ENCODE measurements at regions not wholly inside any gene's neighbourhood (a gene's known extent, or its start where the extent isn't known, plus 50 kb on each side); places are given as distances from the start of the nearest gene placed in this dataset.

GRCh38 chr1:241413974-241414373, 57.0 kb upstream of the RGS7 start:
- Histone ChIP-seq H3K9me3 (ENCODE audit: control insufficient read depth in 2 of 3, low read length in 3 of 3) (no peaks in the 10 kb centered on the region), H3K4me3 (ENCODE audit: low read length) (no peak overlapping the region), H3K36me3 (ENCODE audit: control insufficient read depth in 2 of 3, insufficient read depth in 3 of 3, low read length in 3 of 3) (no peaks in the 10 kb centered on the region), H3K27ac (ENCODE audit: low read depth, low read length) (no peak overlapping the region), H3K4me1 (ENCODE audit: control insufficient read depth in 2 of 2, insufficient read depth in 2 of 2, low read length in 2 of 2) (no peaks in the 10 kb centered on the region), H3K27me3 (ENCODE audit: control insufficient read depth in 2 of 2, insufficient read depth in 2 of 2, low read length in 2 of 2) (no peaks in the 10 kb centered on the region)
- Mint-ChIP-seq H3K4me3 (no peak overlapping the region), H3K27me3 (peaks cover 0 to 27% (median 17%) of the 10 kb centered on the region in 5 donors), H3K9me3 (peaks cover 0 to 8% (median 0%) of the 10 kb centered on the region in 11 donors), H3K36me3 (no peaks in the 10 kb centered on the region), H3K4me1 (no peaks in the 10 kb centered on the region), H3K27ac (no peak overlapping the region)
- DNase-seq: no peak
- intact Hi-C loops (cut with micrococcal nuclease): no loop called here
- no peak for ATAC-seq
- ChIA-PET POLR2A (no interaction called here), CTCF (no interaction called here)

GRCh38 chr1:241413386-241413785, 56.4 kb upstream of the RGS7 start:
- POLR2A ChIA-PET: no interaction called here
- H3K36me3 ChIP-seq (ENCODE audit: control insufficient read depth in 2 of 3, insufficient read depth in 3 of 3, low read length in 3 of 3): no peaks in the 10 kb centered on the region
- Mint-ChIP-seq H3K9me3 (peaks cover 0 to 8% (median 0%) of the 10 kb centered on the region in 11 donors), H3K27ac (no peak overlapping the region), H3K36me3 (no peaks in the 10 kb centered on the region), H3K4me3 (no peak overlapping the region), H3K27me3 (peaks cover 0 to 27% (median 17%) of the 10 kb centered on the region in 5 donors), H3K4me1 (no peaks in the 10 kb centered on the region)
- no peak for ATAC-seq
- no peaks in the 10 kb centered on the region for H3K9me3 ChIP-seq (ENCODE audit: control insufficient read depth in 2 of 3, low read length in 3 of 3)
- no peaks in the 10 kb centered on the region for H3K4me1 ChIP-seq (ENCODE audit: control insufficient read depth in 2 of 2, insufficient read depth in 2 of 2, low read length in 2 of 2)
- intact Hi-C loops (cut with micrococcal nuclease): no loop called here
- CTCF ChIA-PET: no interaction called here
- DNase-seq: no peak
- no peaks in the 10 kb centered on the region for H3K27me3 ChIP-seq (ENCODE audit: control insufficient read depth in 2 of 2, insufficient read depth in 2 of 2, low read length in 2 of 2)
- H3K4me3 ChIP-seq (ENCODE audit: low read length): no peak overlapping the region
- H3K27ac ChIP-seq (ENCODE audit: low read depth, low read length): no peak overlapping the region

DNA sequence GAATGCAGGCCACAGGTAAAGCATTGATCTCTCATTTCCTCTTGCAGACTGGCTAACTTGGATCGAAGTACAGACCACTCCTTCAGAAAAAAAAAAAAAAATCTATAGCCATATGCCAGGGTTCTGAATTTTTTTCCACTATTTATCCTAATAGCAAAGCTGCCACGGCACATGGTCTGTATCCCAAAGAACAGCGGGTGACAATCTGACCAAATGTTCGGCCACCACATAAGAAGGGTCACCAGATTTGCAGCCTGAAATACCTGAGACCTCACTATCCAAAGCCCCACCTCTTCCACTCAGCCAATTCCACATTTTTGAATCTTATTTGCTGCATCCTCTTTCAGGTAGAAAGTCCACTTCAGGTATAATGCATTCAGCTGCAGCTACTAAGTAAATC, 55.6 kb upstream of the RGS7 start:
- intact Hi-C loops (cut with micrococcal nuclease): no loop called here
- Mint-ChIP-seq H3K27me3 (peaks cover 0 to 22% (median 13%) of the 10 kb centered on the region in 5 donors), H3K4me3 (no peak overlapping the region), H3K4me1 (no peaks in the 10 kb centered on the region), H3K27ac (no peak overlapping the region), H3K9me3 (peaks cover 0 to 4% (median 0%) of the 10 kb centered on the region in 11 donors), H3K36me3 (no peaks in the 10 kb centered on the region)
- no peaks in the 10 kb centered on the region for H3K4me1 ChIP-seq (ENCODE audit: control insufficient read depth in 2 of 2, insufficient read depth in 2 of 2, low read length in 2 of 2)
- H3K27ac ChIP-seq (ENCODE audit: low read depth, low read length): no peak overlapping the region
- ATAC-seq (no peak), DNase-seq (no peak)
- H3K4me3 ChIP-seq (ENCODE audit: low read length): no peak overlapping the region
- ChIA-PET POLR2A (no interaction called here), CTCF (no interaction called here)
- H3K36me3 ChIP-seq (ENCODE audit: control insufficient read depth in 2 of 3, insufficient read depth in 3 of 3, low read length in 3 of 3): no peaks in the 10 kb centered on the region
- H3K27me3 ChIP-seq (ENCODE audit: control insufficient read depth in 2 of 2, insufficient read depth in 2 of 2, low read length in 2 of 2): no peaks in the 10 kb centered on the region
- no peaks in the 10 kb centered on the region for H3K9me3 ChIP-seq (ENCODE audit: control insufficient read depth in 2 of 3, low read length in 3 of 3)

DNA sequence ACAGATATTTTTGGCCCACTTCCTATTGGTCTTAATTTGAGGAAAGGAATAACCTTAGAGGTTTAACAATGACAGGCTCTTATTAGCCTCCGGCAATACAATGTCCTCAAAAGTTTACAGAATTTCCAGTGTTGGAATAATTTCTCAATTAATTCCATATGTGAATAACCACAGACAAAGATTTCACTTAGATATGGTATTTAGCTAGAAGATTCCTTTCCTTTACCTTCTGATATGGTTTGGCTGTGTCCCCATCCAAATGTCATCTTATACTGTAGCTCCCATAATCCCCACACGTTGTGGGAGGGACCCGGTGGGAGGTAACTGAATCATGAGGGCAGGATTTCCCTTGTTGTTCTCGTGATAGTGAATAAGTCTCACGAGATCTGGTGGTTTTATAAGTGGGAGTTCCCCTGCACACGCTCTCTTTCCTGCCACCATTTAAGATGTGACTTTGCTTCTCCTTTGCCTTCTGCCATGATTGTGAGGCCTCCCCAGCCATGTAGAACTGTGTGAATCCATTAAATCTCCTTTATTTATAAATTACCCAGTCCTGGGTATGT, 54.9 kb upstream of the RGS7 start:
- no peak for DNase-seq
- Histone ChIP-seq H3K9me3 (ENCODE audit: control insufficient read depth in 2 of 3, low read length in 3 of 3) (no peaks in the 10 kb centered on the region), H3K4me3 (ENCODE audit: low read length) (no peak overlapping the region), H3K27ac (ENCODE audit: low read depth, low read length) (no peak overlapping the region), H3K27me3 (ENCODE audit: control insufficient read depth in 2 of 2, insufficient read depth in 2 of 2, low read length in 2 of 2) (no peaks in the 10 kb centered on the region), H3K36me3 (ENCODE audit: control insufficient read depth in 2 of 3, insufficient read depth in 3 of 3, low read length in 3 of 3) (no peaks in the 10 kb centered on the region), H3K4me1 (ENCODE audit: control insufficient read depth in 2 of 2, insufficient read depth in 2 of 2, low read length in 2 of 2) (no peaks in the 10 kb centered on the region)
- Mint-ChIP-seq H3K36me3 (no peaks in the 10 kb centered on the region), H3K4me3 (no peak overlapping the region), H3K27me3 (peaks cover 0 to 18% (median 8%) of the 10 kb centered on the region in 5 donors), H3K27ac (no peak overlapping the region), H3K4me1 (no peaks in the 10 kb centered on the region), H3K9me3 (peaks cover 0 to 4% (median 0%) of the 10 kb centered on the region in 11 donors)
- CTCF ChIA-PET: no interaction called here
- ATAC-seq: no peak
- POLR2A ChIA-PET: no interaction called here
- intact Hi-C loops (cut with micrococcal nuclease): no loop called here

- Histone ChIP-seq H3K36me3 (ENCODE audit: control insufficient read depth in 2 of 3, insufficient read depth in 3 of 3, low read length in 3 of 3) (no peaks in the 10 kb centered on the region), H3K4me3 (ENCODE audit: low read length) (no peak overlapping the region), H3K4me1 (ENCODE audit: control insufficient read depth in 2 of 2, insufficient read depth in 2 of 2, low read length in 2 of 2) (no peaks in the 10 kb centered on the region), H3K9me3 (ENCODE audit: control insufficient read depth in 2 of 3, low read length in 3 of 3) (no peaks in the 10 kb centered on the region), H3K27me3 (ENCODE audit: control insufficient read depth in 2 of 2, insufficient read depth in 2 of 2, low read length in 2 of 2) (no peaks in the 10 kb centered on the region), H3K27ac (ENCODE audit: low read depth, low read length) (no peak overlapping the region)
- H3K27me3 Mint-ChIP-seq: peaks cover 0 to 22% (median 11%) of the 10 kb centered on the region in 5 donors
- H3K4me1 Mint-ChIP-seq: no peaks in the 10 kb centered on the region
- intact Hi-C loops (cut with micrococcal nuclease): no loop called here
- H3K27ac Mint-ChIP-seq: no peak overlapping the region
- no peaks in the 10 kb centered on the region for H3K36me3 Mint-ChIP-seq
- ChIA-PET POLR2A (no interaction called here), CTCF (no interaction called here)
- peaks cover 0 to 4% (median 0%) of the 10 kb centered on the region in 11 donors for H3K9me3 Mint-ChIP-seq
- no peak for ATAC-seq
- no peak for DNase-seq
- H3K4me3 Mint-ChIP-seq: no peak overlapping the region
Measured at GRCh38 chr1:241411056-241411775, 54.2 kb upstream of the RGS7 start.

DNA sequence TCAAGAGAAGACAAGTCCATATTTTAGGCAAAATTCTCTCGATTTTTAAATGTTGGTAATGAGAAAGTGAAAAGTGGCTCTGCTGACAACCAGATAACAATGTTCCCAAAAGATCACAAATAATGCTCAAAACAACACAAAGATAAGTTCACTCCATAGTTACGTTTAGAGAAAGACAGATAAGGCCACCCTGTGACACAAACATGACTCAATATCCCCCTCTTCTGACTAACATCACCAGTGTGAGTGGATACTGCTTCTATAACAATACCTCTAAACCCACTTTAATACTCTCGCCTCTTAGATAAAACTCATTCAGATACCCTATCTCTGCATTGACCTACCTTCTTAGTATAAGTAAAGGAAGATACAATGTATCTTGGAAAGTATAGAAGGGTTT, 51.2 kb upstream of the RGS7 start:
- CTCF ChIA-PET: no interaction called here
- Histone ChIP-seq H3K9me3 (ENCODE audit: control insufficient read depth in 2 of 3, low read length in 3 of 3) (no peaks in the 10 kb centered on the region), H3K27me3 (ENCODE audit: control insufficient read depth in 2 of 2, insufficient read depth in 2 of 2, low read length in 2 of 2) (no peaks in the 10 kb centered on the region), H3K27ac (ENCODE audit: low read depth, low read length) (no peak overlapping the region), H3K4me1 (ENCODE audit: control insufficient read depth in 2 of 2, insufficient read depth in 2 of 2, low read length in 2 of 2) (no peaks in the 10 kb centered on the region), H3K36me3 (ENCODE audit: control insufficient read depth in 2 of 3, insufficient read depth in 3 of 3, low read length in 3 of 3) (no peaks in the 10 kb centered on the region), H3K4me3 (ENCODE audit: low read length) (no peak overlapping the region)
- Mint-ChIP-seq H3K4me3 (no peak overlapping the region), H3K4me1 (no peaks in the 10 kb centered on the region), H3K27me3 (peaks cover 0 to 24% (median 17%) of the 10 kb centered on the region in 5 donors), H3K36me3 (no peaks in the 10 kb centered on the region), H3K9me3 (peaks cover 0 to 5% (median 0%) of the 10 kb centered on the region in 11 donors), H3K27ac (no peak overlapping the region)
- ATAC-seq (no peak), DNase-seq (no peak)
- POLR2A ChIA-PET: no interaction called here
- intact Hi-C loops (cut with micrococcal nuclease): no loop called here

Data from naive thymus-derived CD4-positive, alpha-beta T cell (primary cell).